ENCODE measurements at regions not wholly inside any gene's neighbourhood (a gene's known extent, or its start where the extent isn't known, plus 50 kb on each side); places are given as distances from the start of the nearest gene placed in this dataset.

GRCh38 chr9:11038366-11038765 is 425.6 kb upstream of the PTPRD start:
- H3K4me2 ChIP-seq (ENCODE audit: low read length) = no peak overlapping the region
- H3K27ac ChIP-seq (ENCODE audit: low read length) = no peak overlapping the region
- POLR2A ChIA-PET (ENCODE audit: unreplicated experiment) = no interaction called here
- no peak overlapping the region for H3K9ac ChIP-seq (ENCODE audit: low read length)
- DNase-seq = no peak
- intact Hi-C loops (cut with micrococcal nuclease) = no loop called here
- no peaks in the 10 kb centered on the region for H4K20me1 ChIP-seq (ENCODE audit: low read length)
- no peak overlapping the region for H2AFZ ChIP-seq (ENCODE audit: low read length)
- no peaks in the 10 kb centered on the region for H3K9me3 ChIP-seq (ENCODE audit: low read length)
- no peaks in the 10 kb centered on the region for H3K4me1 ChIP-seq (ENCODE audit: insufficient read depth, low read length)
- no peak for TF ChIP-seq EZH2 (IDR thresholded peaks at IDR 0.05; ENCODE audit: low read length, unreplicated experiment)
- TF ChIP-seq EZH2phosphoT487 (IDR thresholded peaks at IDR 0.05; ENCODE audit: borderline replicate concordance, low read length) = no peak
- TF ChIP-seq CTCF (conservative IDR thresholded peaks at IDR 0.05; ENCODE audit: low read depth, low read length) = no peak
- no peak overlapping the region for H3K4me3 ChIP-seq (ENCODE audit: low read length)
- no peaks in the 10 kb centered on the region for H3K27me3 ChIP-seq (ENCODE audit: low read length)
- BruUV-seq (replicated peaks) = no TSS peak
- H3K9me2 ChIP-seq (replicated peaks; ENCODE audit: low read length) = no peaks in the 10 kb centered on the region
- CTCF ChIA-PET = no interaction called here
- no peaks in the 10 kb centered on the region for H3F3A ChIP-seq (ENCODE audit: low read length, unreplicated experiment)
- no peak for ATAC-seq
- no peaks in the 10 kb centered on the region for H3K79me2 ChIP-seq (ENCODE audit: low read length)
- no peaks in the 10 kb centered on the region for H3K36me3 ChIP-seq (ENCODE audit: low read depth, low read length)

- H3F3A ChIP-seq (ENCODE audit: low read length, unreplicated experiment) = no peaks in the 10 kb centered on the region
- H3K4me2 ChIP-seq (ENCODE audit: low read length) = no peak overlapping the region
- intact Hi-C loops (cut with micrococcal nuclease) = no loop called here
- H3K9ac ChIP-seq (ENCODE audit: low read length) = no peak overlapping the region
- no peak overlapping the region for H2AFZ ChIP-seq (ENCODE audit: low read length)
- no peaks in the 10 kb centered on the region for H3K27me3 ChIP-seq (ENCODE audit: low read length)
- POLR2A ChIA-PET (ENCODE audit: unreplicated experiment) = no interaction called here
- no peak for DNase-seq
- H3K4me1 ChIP-seq (ENCODE audit: insufficient read depth, low read length) = no peaks in the 10 kb centered on the region
- CTCF ChIA-PET = no interaction called here
- ATAC-seq = no peak
- no peak overlapping the region for H3K4me3 ChIP-seq (ENCODE audit: low read length)
- TF ChIP-seq CTCF (conservative IDR thresholded peaks at IDR 0.05; ENCODE audit: low read depth, low read length) = no peak
- no peak for TF ChIP-seq EZH2 (IDR thresholded peaks at IDR 0.05; ENCODE audit: low read length, unreplicated experiment)
- no peak for TF ChIP-seq EZH2phosphoT487 (IDR thresholded peaks at IDR 0.05; ENCODE audit: borderline replicate concordance, low read length)
- no peaks in the 10 kb centered on the region for H3K79me2 ChIP-seq (ENCODE audit: low read length)
- H4K20me1 ChIP-seq (ENCODE audit: low read length) = no peaks in the 10 kb centered on the region
- BruUV-seq (replicated peaks) = no TSS peak
- no peaks in the 10 kb centered on the region for H3K9me3 ChIP-seq (ENCODE audit: low read length)
- H3K9me2 ChIP-seq (replicated peaks; ENCODE audit: low read length) = no peaks in the 10 kb centered on the region
- no peaks in the 10 kb centered on the region for H3K36me3 ChIP-seq (ENCODE audit: low read depth, low read length)
- H3K27ac ChIP-seq (ENCODE audit: low read length) = no peak overlapping the region
These were observed 426.2 kb upstream of the PTPRD start for GRCh38 chr9:11039006-11039405.

GRCh38 chr9:11045589-11045988 is 432.8 kb upstream of the PTPRD start:
- ChIA-PET CTCF (interaction anchor here (0.6 kb wide), 2 partner anchors 49 to 673 kb away, joined by 3 read pairs; no protein-coding TSS in a partner anchor), POLR2A (ENCODE audit: unreplicated experiment) (no interaction called here)
- TF ChIP-seq EZH2 (IDR thresholded peaks at IDR 0.05; ENCODE audit: low read length, unreplicated experiment) (no peak), EZH2phosphoT487 (IDR thresholded peaks at IDR 0.05; ENCODE audit: borderline replicate concordance, low read length) (no peak), CTCF (conservative IDR thresholded peaks at IDR 0.05; ENCODE audit: low read depth, low read length) (no peak)
- intact Hi-C loops (cut with micrococcal nuclease) = no loop called here
- no peaks in the 10 kb centered on the region for H3K9me3 ChIP-seq (ENCODE audit: low read length)
- no peaks in the 10 kb centered on the region for H3F3A ChIP-seq (ENCODE audit: low read length, unreplicated experiment)
- ATAC-seq (no peak), DNase-seq (no peak)
- H3K4me1 ChIP-seq (ENCODE audit: insufficient read depth, low read length) = no peaks in the 10 kb centered on the region
- no peak overlapping the region for H3K4me3 ChIP-seq (ENCODE audit: low read length)
- no peaks in the 10 kb centered on the region for H3K79me2 ChIP-seq (ENCODE audit: low read length)
- H3K9ac ChIP-seq (ENCODE audit: low read length) = no peak overlapping the region
- H3K4me2 ChIP-seq (ENCODE audit: low read length) = no peak overlapping the region
- H2AFZ ChIP-seq (ENCODE audit: low read length) = no peak overlapping the region
- H3K27ac ChIP-seq (ENCODE audit: low read length) = no peak overlapping the region
- no peaks in the 10 kb centered on the region for H3K36me3 ChIP-seq (ENCODE audit: low read depth, low read length)
- H3K9me2 ChIP-seq (replicated peaks; ENCODE audit: low read length) = no peaks in the 10 kb centered on the region
- BruUV-seq (replicated peaks) = no TSS peak
- no peaks in the 10 kb centered on the region for H4K20me1 ChIP-seq (ENCODE audit: low read length)
- H3K27me3 ChIP-seq (ENCODE audit: low read length) = no peaks in the 10 kb centered on the region
